Stimulated activated CD4-positive, alpha-beta T cell treated with anti-CD3 and anti-CD28 coated beads, Interleukin-1b, Interleukin-23, amount 100 ng/mL, for 4 hours (primary cell): ENCODE measurements at regions not wholly inside any gene's neighbourhood (a gene's known extent, or its start where the extent isn't known, plus 50 kb on each side); places are given as distances from the start of the nearest gene placed in this dataset.

Source experiments
- DNase-seq, 2 donors: peaks; one replicate each; pipeline ENCODE4 v3.0.0-alpha.2; 2020; ENCODE audit warnings: low read depth in 2 of 2

DNA sequence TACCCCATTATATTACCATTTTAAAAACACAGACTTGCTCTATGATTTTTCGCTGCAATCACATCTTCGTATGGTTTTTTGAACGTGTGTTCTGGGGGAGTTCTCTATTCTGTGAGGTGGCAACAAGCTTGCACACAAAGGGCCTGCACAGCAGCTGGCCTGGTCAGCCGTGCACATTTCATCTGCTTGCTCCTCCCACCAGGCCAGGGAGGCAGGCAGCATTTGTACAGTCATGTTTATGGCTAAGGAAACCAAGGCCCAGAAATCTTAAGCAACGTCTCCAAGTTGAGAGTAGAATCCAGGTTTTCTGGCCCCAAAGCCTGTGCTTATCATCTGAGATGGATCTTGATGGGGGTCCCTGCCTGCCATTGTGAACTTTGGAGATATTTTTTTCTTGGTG, 106.4 kb upstream of the SMIM21 start:
- DNase-seq = no peak

DNA sequence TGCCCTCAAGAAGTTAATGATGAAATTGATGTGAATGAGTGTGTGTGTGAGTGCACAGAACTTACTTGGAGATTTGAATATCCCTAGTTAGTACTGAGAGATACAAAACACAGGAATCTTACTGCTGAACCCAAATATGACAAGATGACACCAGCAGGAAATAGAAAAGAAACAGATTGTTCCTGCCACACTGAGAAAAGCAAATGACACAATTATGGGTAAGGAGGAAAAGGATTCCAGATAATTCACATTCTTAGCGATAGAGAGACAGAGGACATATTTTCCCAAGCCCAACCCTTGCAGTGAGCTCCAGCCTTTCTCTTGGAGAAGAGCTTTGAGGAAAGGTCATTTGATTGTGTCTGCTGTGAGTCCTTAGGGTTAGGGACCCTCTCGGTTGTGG, 105.7 kb upstream of the SMIM21 start:
- DNase-seq = no peak

DNA sequence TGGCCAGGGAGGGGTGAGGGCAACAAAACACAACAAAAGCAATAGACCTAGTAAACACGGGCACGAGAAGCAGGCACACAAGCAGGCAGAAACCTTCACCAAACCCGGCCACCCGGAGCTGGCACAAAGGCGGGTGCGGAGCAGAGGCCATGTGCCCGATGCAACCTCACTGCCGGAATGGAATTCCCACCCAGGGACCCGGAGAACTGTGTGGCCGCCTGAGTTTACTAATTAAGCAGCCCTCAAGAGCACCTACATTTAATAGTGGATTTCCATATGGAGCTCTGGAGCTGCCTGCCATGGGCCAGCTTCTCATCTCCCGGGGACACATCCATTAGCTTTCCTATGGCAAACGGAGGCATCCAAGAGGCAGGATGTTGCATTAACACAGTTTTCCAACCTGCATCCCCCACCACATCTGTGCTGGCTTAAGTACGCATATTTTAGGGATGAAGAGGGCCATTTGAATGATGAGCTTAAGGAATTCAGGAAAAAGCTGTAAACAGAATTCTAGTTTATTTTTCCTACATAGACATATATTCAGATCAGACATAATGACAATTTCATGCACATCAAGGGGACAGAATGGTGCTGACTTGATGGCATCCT, 104.5 kb upstream of the SMIM21 start:
- no peak for DNase-seq

DNA sequence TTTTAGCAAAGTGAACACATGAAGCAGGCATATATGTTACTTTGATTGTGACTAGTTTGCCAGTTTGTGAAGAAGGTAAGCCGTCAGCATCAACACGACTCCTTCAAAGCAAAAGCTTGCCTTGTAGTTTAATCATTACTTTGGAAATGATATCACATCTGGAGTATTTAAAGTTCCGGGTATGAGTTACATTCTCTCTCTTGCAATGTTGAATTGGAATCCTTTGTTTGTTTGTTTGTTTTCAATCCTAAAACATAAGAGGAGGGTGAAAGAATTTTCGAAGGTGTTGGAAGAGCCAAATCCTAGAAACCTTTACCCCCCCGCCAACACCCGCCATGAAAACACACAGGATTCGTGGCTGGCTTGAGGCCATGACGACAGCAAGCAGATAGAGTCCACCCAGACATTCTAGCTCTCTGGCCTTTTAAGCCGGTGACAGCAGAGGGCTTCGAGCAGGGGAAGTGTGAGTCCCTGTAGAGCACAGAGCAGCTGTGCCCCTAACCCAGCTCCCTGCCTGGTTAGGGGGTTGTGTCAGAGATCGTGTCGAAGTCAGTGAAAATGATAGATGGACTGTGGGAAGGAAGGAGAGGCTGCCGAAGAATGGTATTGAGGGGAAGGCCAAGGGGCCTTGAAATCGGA, 103.8 kb upstream of the SMIM21 start:
- DNase-seq = no peak

DNA sequence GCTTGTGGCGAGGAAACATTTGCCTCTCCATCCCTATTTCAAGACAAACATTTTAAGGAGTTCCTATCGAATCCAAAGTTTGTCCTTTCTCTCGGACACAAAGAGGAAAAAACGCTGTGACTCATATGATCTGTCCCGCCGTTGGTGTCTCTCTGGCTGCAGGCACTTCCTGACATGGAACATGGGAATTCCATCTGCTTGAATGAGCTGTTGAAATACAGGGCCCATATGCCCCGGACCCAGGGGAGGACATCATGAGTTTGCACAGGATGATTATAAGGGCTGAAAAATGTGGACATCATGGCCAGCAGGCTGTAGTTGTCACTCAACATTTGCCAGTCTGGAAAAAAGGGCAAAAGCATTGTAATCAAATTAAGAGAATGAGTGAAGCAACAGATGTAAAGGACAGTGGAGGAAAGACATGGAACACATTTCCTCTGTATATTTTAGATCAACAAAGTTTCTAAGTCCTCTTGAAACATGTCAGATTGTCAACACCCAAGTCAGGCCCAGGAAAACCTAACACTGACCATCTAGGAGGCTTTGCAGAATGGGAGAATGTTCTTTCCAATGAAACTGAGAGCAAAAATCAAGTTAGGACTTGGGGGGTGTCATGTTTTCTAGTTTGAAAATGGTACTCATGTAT, 103.2 kb upstream of the SMIM21 start:
- DNase-seq = no peak

DNA sequence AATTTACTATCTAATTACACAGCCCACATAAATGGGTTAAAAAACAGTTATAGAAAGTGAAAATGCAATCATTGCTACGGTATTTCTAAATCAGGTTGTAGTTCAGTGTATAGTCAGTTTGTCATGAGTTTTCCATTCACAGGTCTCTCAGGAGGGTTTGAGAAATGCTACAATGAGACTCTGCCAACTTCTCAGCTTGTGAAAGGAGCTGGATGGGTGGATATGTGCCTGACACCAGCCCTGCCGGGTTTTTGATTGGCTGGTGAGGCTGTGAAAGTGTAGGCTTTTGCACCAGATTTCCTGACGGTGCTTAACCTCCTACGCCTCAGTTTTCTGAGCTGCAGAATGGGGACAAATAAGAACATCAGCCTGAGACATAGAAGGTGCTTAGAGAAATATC, 102.6 kb upstream of the SMIM21 start:
- DNase-seq = no peak

DNA sequence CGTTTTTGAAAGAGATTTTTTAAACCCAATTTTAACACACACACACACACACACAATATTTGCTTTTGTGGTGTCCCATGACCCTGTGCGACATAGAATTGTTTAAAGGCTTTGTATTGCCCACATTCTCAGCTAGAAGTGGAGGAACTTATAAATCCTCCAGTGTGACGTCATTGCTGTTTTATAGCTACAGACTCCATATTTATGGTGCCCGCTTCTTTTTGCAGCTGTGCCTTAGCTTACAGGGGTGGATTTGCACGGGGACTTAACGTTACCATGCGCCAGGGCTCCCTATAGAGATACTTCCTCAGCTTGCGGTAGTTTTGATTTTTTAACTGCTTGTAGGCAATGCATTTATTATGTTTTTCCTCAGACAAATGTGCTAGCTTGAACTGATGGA, 101.9 kb upstream of the SMIM21 start:
- DNase-seq = no peak

DNA sequence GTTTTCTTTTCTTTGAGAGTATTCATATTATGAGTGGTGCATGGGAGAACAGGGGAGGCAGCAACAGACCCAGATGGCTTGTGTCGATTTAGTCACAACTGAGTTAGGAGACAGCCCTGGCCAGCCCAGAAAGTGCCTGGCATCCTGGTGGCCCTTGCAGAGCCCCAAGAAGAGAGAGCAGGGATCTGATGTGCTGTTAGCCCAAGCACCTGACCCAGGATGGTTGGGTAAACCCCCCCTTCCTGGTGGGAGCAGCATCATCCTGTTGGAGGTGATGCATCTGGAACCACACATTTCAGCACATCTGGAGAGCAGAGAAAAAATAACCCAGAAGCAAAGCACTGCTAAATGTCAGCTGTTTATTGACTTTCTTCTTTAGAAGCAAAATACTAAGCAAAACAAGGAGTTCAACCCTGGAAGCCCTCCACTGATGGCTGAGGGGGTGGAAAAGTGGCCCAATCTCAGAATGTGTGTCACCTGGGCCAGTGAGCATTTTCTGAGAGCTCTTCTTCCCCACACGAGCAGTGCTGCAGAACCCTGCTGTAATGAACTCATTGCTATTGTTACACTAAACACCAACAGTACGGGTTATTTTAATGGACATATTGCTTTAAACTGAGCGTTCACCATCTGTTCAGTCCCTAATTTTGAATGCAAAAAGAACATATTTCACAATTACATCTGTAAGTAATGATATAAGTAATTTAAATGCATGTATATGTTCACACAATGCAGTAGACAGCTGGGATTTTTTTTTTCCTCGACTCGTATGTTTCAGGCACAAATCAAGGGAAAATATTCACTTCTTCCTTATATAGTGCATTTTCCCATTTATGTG, 100.6 kb upstream of the SMIM21 start:
- DNase-seq = no peak

DNA sequence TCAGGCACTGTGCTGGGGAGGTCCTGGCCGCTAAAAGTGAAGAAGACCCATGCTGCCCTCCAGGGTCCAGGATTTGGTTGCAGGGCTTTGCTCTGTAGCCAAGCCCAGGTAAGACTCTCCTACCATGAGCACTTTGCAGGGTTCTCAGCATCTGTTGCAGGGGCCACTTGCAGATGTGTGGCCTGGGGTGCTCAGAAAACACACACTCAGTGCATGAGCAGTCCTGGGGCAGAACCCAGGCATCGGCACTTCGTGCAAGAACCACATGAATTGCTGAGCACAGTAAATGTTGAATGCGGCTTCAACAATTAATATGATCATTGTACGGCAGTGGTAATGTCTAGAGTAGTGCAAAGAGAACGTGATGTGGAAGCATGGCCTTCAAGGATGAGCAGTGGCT, 98.5 kb upstream of the SMIM21 start:
- DNase-seq = no peak

DNA sequence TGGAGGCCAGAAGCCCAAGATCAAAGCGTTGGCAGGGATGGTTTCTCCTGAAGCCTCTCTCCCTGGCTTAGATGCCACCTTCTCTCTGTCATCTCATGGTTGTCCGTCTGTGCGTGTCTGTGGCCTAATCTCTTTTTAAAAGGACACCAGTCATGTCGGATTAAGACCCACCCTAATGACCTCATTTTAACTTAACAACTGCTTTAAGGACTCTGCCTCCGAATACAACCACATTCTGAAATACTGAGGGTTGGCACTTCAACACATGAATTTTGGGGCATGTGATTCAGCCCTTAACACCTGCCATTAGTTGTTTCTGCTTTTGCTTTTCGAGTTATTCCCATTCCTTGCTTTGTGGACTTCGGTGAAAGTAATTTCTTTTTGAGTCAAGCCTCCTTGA, 97.8 kb upstream of the SMIM21 start:
- no peak for DNase-seq

DNA sequence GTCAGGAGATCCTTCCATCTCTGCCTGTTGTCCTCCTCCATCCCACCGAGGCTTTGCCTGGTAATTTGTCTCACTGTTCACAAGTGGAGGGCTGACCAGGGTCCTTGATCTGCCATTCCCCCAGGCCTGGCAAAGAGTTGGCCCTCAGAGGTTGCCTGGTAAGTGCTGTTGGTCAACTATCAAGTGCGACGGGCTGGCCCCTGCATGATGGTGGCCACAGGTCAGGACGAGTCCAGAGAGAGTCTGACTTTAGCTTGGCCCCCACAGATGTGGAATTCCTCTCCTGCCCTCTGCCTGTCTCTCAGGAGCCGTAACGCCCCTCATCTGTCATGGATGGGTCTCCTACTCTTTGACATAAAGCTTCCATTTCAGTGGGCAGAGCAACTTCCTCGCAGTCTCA, 97.3 kb upstream of the SMIM21 start:
- DNase-seq = no peak

DNA sequence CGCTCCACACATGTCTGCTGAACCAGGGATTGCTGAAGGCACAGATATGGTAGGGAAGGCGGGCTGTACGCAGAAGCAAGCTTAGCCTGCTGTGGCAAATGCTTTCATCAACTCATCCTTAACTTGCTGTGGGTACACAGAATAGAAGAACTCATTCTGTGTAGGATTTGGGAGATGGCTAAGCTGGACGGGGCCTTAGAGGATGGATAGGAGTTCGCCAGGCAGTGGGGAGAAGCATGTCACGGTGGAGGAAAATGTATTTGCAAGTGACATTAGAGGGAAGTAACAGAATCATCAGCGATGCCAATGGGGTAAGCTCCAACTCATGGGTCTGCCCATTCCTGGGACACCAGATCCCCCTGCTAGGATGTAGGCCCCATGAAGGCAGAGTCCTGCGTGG, 96.7 kb upstream of the SMIM21 start:
- DNase-seq = no peak

DNA sequence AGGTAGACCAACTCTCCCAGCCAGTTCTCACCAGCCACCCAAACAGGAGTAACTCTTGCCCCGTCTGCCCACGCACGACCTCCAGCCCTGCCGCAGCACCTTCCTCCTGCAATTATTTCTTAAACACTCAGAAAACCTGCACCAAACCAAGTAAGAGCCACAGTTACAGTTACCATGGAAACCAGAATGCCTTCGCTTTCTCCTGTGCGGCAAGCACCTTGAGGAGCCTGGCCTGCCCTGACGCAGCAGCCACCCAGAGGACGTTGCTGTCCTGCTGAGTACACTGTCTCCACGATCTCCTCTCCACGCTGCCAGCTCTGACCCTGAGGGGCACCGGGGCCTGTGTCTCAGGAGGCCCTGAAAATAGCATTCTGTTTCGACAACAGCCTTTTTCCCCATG, 94.3 kb upstream of the SMIM21 start:
- no peak for DNase-seq

DNA sequence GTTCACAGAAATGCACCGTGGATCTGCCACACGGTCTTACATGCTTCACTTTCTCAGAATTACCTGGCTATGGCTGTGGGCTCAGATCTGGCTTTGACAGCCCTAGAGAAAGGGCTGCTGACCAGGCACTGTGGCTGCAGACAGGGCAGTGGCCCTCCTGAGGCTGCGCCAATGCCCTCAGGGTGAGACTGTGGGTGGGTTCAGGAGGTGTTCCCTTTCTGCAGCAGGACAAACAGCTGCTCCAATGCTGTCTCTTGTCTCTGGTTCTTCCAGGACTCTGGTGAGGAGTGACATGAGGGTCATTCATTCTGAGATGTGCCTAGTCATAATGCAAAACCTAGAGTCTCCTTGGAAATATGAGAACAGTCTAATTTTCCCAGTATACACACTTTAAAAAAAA, 90.5 kb upstream of the SMIM21 start:
- DNase-seq = no peak

DNA sequence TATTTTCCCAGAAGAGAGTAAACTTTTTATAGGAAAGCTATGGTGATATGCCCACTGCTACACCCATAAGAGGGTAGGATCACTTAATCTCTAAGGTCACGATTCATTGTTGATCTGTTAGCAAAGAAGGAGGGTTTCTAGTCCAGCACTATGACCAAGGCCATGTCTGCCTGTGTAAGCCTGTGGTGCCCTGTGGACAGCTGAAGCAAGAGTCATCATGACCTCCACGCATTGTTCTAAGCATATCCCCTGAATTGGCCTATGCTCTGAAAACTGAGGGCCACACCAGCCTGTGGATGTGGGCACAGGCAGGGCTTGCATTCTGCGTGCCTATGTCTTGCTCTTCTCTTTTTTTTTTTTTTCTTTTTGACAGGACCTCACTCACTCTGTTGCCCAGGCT, 89.8 kb upstream of the SMIM21 start:
- DNase-seq = no peak

DNA sequence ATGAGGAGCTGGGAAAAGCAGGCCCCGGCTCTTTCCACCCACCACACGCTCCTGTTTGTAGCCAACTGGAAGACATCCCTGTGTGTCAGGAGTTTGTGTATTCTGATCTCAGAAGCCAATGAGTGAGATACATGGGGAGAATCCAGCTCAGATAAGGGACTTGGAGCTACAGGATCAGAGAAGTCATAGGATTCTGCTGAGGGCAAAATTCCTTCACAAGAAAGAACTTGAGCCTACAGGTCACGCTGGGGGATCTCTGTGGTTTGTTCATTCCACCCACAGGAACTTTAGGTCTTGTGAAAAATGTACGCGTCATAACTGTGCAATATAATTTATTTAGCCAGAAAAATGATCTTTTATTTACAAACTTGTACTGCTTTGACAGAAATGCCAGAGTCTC, 80.1 kb upstream of the SMIM21 start:
- no peak for DNase-seq

DNA sequence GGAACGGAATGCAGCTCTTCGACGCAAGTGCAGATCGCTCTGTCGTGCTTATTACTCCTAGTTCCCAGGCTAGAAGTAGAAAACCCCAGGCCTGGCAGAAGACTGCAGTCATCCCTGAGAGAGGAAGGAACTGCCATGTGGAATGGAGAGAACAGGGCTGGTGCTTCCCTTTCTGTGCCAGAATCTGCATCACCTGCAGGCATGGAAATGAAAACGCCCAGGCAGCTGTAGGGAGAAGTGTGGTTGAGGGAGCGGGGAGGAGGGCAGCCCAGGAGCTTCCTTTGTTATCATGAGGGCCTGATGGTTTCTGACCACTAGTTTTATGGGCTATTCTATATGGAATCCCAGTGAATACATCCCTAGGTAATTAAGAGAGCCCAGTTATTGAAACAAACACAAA, 79.4 kb upstream of the SMIM21 start:
- no peak for DNase-seq

DNA sequence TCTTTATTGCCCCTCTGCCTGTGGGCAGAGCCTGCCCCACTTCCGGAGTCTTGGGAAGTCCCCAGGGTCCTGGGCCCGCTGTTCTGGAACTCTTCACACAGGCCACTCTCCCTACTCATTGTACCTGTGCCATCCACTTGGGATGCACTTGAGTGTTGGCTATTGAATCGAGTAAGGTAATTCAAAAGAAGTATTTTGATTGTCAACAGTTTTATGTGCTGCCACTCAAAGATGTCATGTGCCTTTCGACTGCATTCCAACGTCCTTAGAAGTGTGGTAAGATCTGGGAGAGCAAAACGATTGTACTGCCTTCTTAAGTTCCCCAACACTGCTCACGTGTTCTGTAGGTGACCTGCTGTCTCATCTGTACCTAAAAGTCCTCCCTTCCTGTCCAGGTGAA, 77.0 kb upstream of the SMIM21 start:
- DNase-seq = no peak

DNA sequence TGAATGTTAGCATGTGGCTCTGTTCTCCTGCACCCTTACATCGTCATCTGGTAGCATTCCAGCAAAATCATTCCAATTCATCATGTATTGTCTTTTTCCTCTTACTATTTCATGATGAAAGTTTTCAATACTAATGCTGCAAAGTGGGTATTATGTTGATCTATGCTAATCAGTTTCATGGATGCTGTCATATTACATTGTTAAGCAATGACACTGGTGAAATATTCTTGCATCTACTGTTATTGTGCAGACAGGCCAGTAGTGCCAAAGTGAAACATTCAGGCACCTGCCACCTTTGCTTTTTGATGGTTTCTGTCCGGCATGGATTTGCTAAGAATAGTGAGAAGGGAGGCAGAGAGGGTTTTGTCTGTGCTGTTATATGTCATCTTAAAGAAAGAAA, 76.1 kb upstream of the SMIM21 start:
- DNase-seq = no peak

DNA sequence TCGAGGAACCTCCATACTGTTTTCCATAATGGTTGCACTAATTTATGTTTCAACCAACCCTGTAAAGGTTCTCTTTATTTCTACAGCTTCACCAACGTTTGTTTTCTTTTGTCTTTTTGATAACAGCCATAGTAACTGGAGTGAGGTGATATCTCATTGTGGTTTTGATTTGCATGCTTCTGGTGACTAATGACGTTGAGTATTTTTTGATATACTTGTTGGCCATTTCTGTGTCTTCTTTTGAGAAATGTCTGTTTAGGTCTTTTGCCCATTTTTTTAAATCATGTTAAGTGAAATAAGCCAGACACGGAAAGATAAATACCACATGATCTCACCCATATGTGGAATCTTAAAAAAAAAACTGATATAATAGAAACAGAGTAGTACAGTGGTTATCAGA, 74.8 kb upstream of the SMIM21 start:
- DNase-seq = no peak

DNA sequence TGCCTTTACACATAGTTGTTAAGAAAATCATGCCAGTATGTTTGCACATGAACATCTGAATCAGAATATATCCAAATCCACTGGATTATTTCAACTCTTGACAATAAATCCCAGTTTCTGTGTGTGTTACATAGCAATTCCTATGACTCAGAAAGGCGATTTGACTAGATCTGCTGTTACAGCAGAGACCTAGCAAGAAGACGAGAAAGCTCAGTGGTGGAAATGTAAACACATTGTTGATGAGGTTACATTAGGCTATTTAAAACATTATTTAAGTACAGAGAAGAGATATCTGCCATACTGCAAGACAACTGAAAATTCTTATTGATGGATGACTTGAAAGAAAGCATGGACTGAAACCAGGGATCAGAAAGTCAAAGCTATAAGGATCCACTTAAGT, 73.0 kb upstream of the SMIM21 start:
- DNase-seq = no peak

DNA sequence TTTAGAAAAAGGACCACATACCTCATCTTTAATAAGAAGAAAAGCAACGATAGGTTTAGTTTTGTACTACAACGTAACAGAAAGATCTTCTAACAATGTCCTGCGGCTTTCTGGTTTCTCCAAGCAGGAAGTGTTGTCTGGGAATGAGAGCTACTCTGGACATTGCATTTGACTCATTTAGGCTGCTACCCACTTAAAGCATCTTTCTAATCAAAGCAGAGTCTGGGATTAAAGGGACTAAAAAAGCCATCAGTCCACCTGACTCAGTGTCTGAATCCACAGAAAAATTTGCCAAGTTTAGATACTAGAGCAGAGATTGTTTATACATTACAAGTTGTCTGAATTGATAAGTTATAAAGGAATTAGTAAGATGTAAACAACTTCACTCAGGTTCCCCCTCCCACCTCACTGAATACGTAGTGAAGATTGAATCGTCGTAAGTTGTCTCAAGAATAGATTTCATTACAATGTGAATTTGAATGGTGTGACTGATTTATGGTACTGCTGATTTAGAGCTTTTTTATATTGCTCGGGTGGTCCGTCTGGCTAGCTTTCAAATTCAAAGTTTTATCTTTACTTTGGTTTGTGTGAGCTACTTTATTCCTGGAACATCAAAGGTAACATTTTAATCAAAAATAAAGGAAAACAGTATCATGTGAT, 70.2 kb upstream of the SMIM21 start:
- no peak for DNase-seq
